Ovary (tissue), 7 donors: ENCODE measurements at regions not wholly inside any gene's neighbourhood (a gene's known extent, or its start where the extent isn't known, plus 50 kb on each side); places are given as distances from the start of the nearest gene placed in this dataset.

ENCODE experiments used
- DNase-seq, 5 donors: peaks; one replicate each; pipeline ENCODE4 v3.0.0-alpha.2; 2019 to 2020
- H3K27ac ChIP-seq, 2 donors: fragments of 200-600 bp; one replicate each; pipeline versions ENCODE4 v1.5.1 to v1.8.0; 2019 to 2022
- H3K27me3 ChIP-seq: fragments of 200-600 bp; one replicate; pipeline ENCODE4 v1.8.0; 2022
- H3K36me3 ChIP-seq: fragments of 200-600 bp; sonication (generic); one replicate; pipeline ENCODE4 v1.5.1; 2019
- H3K4me1 ChIP-seq: one replicate; pipeline ENCODE4 v1.8.1; 2013; ENCODE audit warnings: mild to moderate bottlenecking, moderate library complexity; ENCODE audit not compliant: insufficient read depth
- H3K4me3 ChIP-seq: fragments of 200-600 bp; sonication (generic); one replicate; pipeline ENCODE4 v1.5.1; 2017
- H3K9me3 ChIP-seq, 2 donors: fragments of 200-600 bp in 1 of 2; sonication (generic) in 1 of 2; one replicate each; pipeline versions ENCODE4 v1.5.1 to v1.8.1; 2013 to 2019; ENCODE audit warnings: mild to moderate bottlenecking in 1 of 2, moderate library complexity in 1 of 2
- EP300 ChIP-seq: sonication (generic); formaldehyde crosslinking; IDR thresholded peaks from one replicate; pipeline ENCODE4 v1.6.1; 2017; ENCODE audit warnings: antibody characterized with exemption
- POLR2A ChIP-seq: fragments of 450-650 bp; IDR thresholded peaks from one replicate; pipeline ENCODE4 v1.6.1; 2017; ENCODE audit warnings: antibody characterized with exemption, mild to moderate bottlenecking, moderate library complexity
- WGBS, 3 donors: extraction: QIAGEN DNeasy Blood & Tissue Kit in 1 of 3; methylation state at CpG; one replicate each; pipeline versions ENCODE4 v1.1.5 to v1.1.7; 2013 to 2017; 5-methylcytosine and 5-hydroxymethylcytosine counted together
- intact Hi-C, 4 donors: fragments of 100-400 bp; cut with DNase I; formaldehyde crosslinking; loops; one replicate each; pipeline versions ENCODE4 v1.11.0 to v1.15.1; 2022 to 2023
- TF ChIP-seq, protein P1 (sequence below), 3 donors: fragments of 450-650 bp in 2 of 3; fragments of 200-600 bp in 1 of 3; IDR thresholded peaks; one replicate each; pipeline versions ENCODE4 v1.5.1 to v1.8.0; 2016 to 2022; ENCODE audit warnings: antibody characterized with exemption in 3 of 3, mild to moderate bottlenecking in 1 of 3
- donor health status: DM: no; HTN: no; CAD: no; lungs with moderate emphysema.
- donor health status: DM: no; HTN: no; CAD: no.
- donor health status: Bipolar disorder and iron deficiency.
- donor health status: DM: no; HTN: no; CAD: no.
- donor health status: DM: yes; HTN: yes; CAD: no.

DNA sequence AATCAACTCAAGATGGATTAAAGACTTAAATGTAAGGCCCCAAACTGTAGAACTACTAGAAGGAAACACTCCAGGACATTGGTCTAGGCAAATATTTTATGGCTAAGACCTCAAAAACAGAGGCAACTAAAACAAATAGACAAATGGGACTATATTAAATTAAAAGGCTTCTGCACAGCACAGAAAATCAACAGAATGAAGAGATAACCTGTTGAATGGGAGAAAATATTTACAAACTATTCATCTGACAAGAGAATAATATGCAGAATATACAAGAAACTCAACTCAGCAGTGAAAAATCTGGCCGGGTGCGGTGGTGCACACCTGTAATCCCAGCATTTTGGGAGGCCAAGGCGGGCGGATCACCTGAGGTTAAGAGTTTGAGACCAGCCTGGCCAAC, 84.1 kb upstream of the HNRNPU start:
- H3K9me3 ChIP-seq, result no peaks in the 10 kb centered on the region
- 96 to 99% (median 96%) methylated on average over 4 of the region's 4 CpGs for WGBS, 3 donors
- no peaks in the 10 kb centered on the region for H3K27me3 ChIP-seq
- TF ChIP-seq, protein P1, sequence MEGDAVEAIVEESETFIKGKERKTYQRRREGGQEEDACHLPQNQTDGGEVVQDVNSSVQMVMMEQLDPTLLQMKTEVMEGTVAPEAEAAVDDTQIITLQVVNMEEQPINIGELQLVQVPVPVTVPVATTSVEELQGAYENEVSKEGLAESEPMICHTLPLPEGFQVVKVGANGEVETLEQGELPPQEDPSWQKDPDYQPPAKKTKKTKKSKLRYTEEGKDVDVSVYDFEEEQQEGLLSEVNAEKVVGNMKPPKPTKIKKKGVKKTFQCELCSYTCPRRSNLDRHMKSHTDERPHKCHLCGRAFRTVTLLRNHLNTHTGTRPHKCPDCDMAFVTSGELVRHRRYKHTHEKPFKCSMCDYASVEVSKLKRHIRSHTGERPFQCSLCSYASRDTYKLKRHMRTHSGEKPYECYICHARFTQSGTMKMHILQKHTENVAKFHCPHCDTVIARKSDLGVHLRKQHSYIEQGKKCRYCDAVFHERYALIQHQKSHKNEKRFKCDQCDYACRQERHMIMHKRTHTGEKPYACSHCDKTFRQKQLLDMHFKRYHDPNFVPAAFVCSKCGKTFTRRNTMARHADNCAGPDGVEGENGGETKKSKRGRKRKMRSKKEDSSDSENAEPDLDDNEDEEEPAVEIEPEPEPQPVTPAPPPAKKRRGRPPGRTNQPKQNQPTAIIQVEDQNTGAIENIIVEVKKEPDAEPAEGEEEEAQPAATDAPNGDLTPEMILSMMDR (IDR thresholded peaks at IDR 0.05), result no peak
- TF ChIP-seq EP300, result no peak
- no peak for TF ChIP-seq POLR2A
- no peaks in the 10 kb centered on the region for H3K36me3 ChIP-seq
- no peak overlapping the region for H3K4me3 ChIP-seq
- DNase-seq, result no peak
- H3K4me1 ChIP-seq, result no peaks in the 10 kb centered on the region
- intact Hi-C loops, result no loop called here
- H3K27ac ChIP-seq, result no peak overlapping the region

DNA sequence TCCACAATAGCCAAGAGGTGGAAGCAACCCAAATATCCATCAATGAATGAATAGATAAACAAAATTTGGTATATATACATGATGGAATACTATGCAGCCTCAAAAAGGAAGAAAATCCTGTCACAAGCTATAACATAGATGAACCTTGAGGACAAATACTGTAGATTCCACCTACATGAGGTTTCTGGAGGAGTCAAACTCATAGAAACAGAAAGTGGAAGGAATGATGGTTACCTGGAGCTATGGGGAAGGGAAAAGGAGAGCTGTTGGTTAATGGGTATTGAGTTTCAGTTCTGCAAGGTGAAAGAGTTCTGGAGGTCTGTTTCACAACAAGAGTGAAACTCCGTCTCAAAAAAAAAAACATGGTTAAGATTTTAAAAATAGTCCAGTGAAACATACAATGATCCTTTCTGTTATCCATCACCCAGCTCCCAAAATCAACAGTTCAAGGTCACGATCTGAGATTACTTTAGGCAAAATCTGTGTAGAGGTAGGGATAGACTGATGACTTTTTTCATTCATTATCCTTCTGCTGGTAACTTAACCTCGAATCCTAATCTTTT, 80.8 kb upstream of the HNRNPU start:
- Histone ChIP-seq H3K27me3 (no peaks in the 10 kb centered on the region), H3K36me3 (no peaks in the 10 kb centered on the region), H3K9me3 (no peaks in the 10 kb centered on the region), H3K4me1 (no peaks in the 10 kb centered on the region), H3K4me3 (no peak overlapping the region), H3K27ac (no peak overlapping the region)
- 55 to 72% (median 57%) methylated on average over 3 of the region's 3 CpGs for WGBS, 3 donors
- DNase-seq, result no peak
- intact Hi-C loops, result no loop called here
- no peak for TF ChIP-seq POLR2A
- TF ChIP-seq, protein P1 (IDR thresholded peaks at IDR 0.05), result no peak
- TF ChIP-seq EP300, result no peak

DNA sequence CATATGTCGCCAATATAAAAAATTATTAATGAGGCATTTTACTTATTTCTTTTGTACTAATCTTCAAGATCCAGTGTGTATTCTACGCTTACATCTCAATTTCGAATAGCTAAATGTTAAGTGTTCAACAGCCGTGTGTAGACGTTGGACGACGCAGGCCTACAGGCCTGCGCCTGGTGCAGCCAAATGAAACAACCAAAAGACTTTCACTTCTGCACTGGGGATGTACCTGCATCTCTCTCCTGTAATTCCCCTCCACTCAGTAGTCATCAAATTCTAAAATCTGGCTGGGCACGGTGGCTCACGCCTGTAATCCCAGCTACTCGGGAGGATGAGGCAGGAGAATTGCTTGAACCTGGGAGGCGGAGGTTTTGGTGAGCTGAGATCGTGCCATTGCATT, 76.8 kb upstream of the HNRNPU start:
- Histone ChIP-seq H3K27me3 (no peaks in the 10 kb centered on the region), H3K27ac (no peak overlapping the region), H3K36me3 (no peaks in the 10 kb centered on the region), H3K9me3 (no peaks in the 10 kb centered on the region), H3K4me3 (no peak overlapping the region), H3K4me1 (no peaks in the 10 kb centered on the region)
- TF ChIP-seq, protein P1 (IDR thresholded peaks at IDR 0.05), result no peak
- TF ChIP-seq EP300 (no peak), POLR2A (no peak)
- no peak for DNase-seq
- WGBS, 3 donors, result 93 to 94% (median 94%) methylated on average over 13 of the region's 13 CpGs
- intact Hi-C loops, result no loop called here

DNA sequence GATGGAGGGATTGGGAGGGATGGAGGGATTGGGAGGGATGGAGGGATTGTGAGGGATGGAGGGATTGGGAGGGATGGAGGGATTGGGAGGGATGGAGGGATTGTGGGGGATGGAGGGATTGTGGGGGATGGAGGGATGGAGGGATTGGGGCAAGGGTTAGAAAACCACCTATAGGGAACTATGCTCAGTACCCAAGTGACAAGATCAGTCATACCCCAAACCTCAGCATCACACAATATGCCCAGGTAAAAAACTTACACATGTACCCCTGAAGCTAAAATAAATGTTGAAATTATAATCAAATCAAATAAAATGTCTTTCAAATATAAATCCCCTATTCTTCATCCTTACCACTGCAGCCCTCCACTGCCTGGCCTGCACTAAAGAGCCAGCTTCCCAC, 72.8 kb upstream of the HNRNPU start:
- intact Hi-C loops, result no loop called here
- no peak for TF ChIP-seq POLR2A

DNA sequence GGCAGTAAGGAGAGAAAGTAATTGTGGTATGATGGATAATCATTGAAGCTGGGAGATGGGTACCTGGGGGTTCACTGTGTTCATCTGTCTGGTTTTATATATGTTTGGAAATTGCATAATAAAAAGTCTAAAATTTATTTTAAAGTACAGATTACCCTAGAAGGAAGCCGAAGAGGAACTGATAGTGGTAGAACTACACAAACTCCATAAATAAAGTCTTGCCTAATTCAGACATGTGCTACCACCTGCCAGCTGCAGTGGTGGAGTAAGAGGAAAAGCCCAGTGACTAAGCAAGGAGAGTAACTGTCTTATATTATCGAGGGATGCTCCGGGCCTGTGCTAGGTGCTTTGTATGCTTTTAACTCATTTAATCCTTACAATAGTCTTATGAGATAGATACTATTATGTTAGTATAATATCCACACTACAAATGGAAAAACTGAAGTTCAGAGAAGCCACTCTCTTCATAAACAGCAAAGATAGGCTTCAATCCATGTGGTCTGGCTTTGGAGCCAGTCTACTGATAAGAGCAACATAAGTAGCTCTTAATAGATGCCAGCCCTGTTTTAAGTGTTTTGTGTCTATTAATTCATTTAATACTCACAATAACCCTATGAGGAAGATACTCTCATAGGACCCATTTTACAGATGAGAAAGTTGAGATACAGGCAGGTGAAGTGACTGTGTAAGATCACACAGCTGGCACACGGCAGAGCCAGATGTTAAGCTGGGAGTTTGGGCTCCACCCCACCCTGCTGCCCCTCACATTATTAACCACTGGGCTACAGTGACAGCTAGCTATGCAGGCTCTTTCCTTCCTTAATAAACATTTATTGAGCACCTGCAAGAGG, 56.8 kb upstream of the HNRNPU start:
- no peaks in the 10 kb centered on the region for H3K27me3 ChIP-seq
- TF ChIP-seq, protein P1 (IDR thresholded peaks at IDR 0.05), result no peak
- TF ChIP-seq EP300 (no peak), POLR2A (no peak)
- intact Hi-C loops, result no loop called here
- no peak overlapping the region for H3K27ac ChIP-seq
- no peak overlapping the region for H3K4me3 ChIP-seq
- H3K4me1 ChIP-seq, result peaks cover 1% of the 10 kb centered on the region
- no peaks in the 10 kb centered on the region for H3K9me3 ChIP-seq
- H3K36me3 ChIP-seq, result no peaks in the 10 kb centered on the region
- WGBS, 3 donors, result 37 to 46% (median 42%) methylated on average over 4 of the region's 4 CpGs
- no peak for DNase-seq

More for the DNA sequence above, 72.8 kb upstream of the HNRNPU start:
- no peak overlapping the region for H3K4me3 ChIP-seq
- no peaks in the 10 kb centered on the region for H3K27me3 ChIP-seq
- no peaks in the 10 kb centered on the region for H3K9me3 ChIP-seq
- H3K36me3 ChIP-seq, result no peaks in the 10 kb centered on the region
- no peak overlapping the region for H3K27ac ChIP-seq
- H3K4me1 ChIP-seq, result no peaks in the 10 kb centered on the region
- no peak for DNase-seq
